Stomach (tissue), 8 donors: ENCODE measurements at regions not wholly inside any gene's neighbourhood (a gene's known extent, or its start where the extent isn't known, plus 50 kb on each side); places are given as distances from the start of the nearest gene placed in this dataset.
A peak's percentile ranks its signal among the peaks of the same experiment; 100 is the strongest.

Experiments
- DNase-seq, 2 donors: peaks; one replicate each; pipeline versions ENCODE4 v3.0.0 to v3.0.0-alpha.2; 2013 to 2019
- H3K27ac ChIP-seq, 5 donors: fragments of 200-600 bp in 4 of 5; sonication (generic) in 4 of 5; one replicate each; pipeline ENCODE4 v1.5.1; 2013 to 2019; ENCODE audit warnings: mild to moderate bottlenecking in 1 of 5, moderate library complexity in 1 of 5
- H3K27me3 ChIP-seq, 3 donors: fragments of 200-600 bp; sonication (generic); one replicate each; pipeline ENCODE4 v1.5.1; 2017 to 2019; ENCODE audit warnings: mixed run types in 1 of 3
- H3K36me3 ChIP-seq, 4 donors: fragments of 200-600 bp; sonication (generic); 1 replicate in 3 of 4; 2 replicates in 1 of 4; pipeline ENCODE4 v1.5.1; 2016 to 2019
- H3K4me1 ChIP-seq, 4 donors: fragments of 200-600 bp; sonication (generic); one replicate each; pipeline ENCODE4 v1.5.1; 2016 to 2019
- H3K4me3 ChIP-seq, 4 donors: fragments of 200-600 bp; sonication (generic) in 3 of 4; one replicate each; pipeline ENCODE4 v1.5.1; 2016 to 2019; ENCODE audit warnings: mild to moderate bottlenecking in 1 of 4
- H3K9me3 ChIP-seq, 4 donors: fragments of 200-600 bp; sonication (generic); one replicate each; pipeline ENCODE4 v1.5.1; 2016 to 2019
- EP300 ChIP-seq: sonication (generic); formaldehyde crosslinking; IDR thresholded peaks from one replicate; pipeline ENCODE4 v1.6.1; 2017; ENCODE audit warnings: antibody characterized with exemption
- POLR2A ChIP-seq, 4 donors: fragments of 450-650 bp; IDR thresholded peaks; one replicate each; pipeline ENCODE4 v1.6.1; 2016; ENCODE audit warnings: antibody characterized with exemption in 4 of 4, control low read depth in 2 of 4, mild to moderate bottlenecking in 1 of 4, moderate library complexity in 1 of 4
- POLR2AphosphoS5 ChIP-seq, 3 donors: sonication (generic); formaldehyde crosslinking; IDR thresholded peaks; one replicate each; pipeline ENCODE4 v1.6.1; 2016; ENCODE audit warnings: antibody characterized with exemption in 3 of 3
- WGBS, 5 donors: extraction: QIAGEN DNeasy Blood & Tissue Kit in 3 of 5; methylation state at CpG; one replicate each; pipeline versions ENCODE4 v1.1.5 to v1.1.7; 2013 to 2018; 5-methylcytosine and 5-hydroxymethylcytosine counted together
- intact Hi-C: fragments of 100-400 bp; cut with DNase I; formaldehyde crosslinking; loops from one replicate; pipeline ENCODE4 v1.15.1; 2023; ENCODE audit warnings: low total_unique reads
- TF ChIP-seq, protein P1 (sequence below), 7 experiments: fragments of 450-650 bp in 4 of 7; fragments of 200-600 bp in 3 of 7; sonication (generic) in 3 of 7; IDR thresholded peaks; one replicate each; pipeline ENCODE4 v1.5.1; 2016 to 2019; ENCODE audit warnings: antibody characterized with exemption in 7 of 7, control low read depth in 2 of 7, mild to moderate bottlenecking in 1 of 7
- donor health status: healthy with polysubstance abuse.
- donor health status: Bipolar disorder and iron deficiency.
- donor health status: healthy.

- H3K4me3 ChIP-seq, result no peak overlapping the region
- peaks cover 10 to 35% (median 20%) of the 10 kb centered on the region in 4 donors for H3K4me1 ChIP-seq
- DNase-seq, result no peak
- H3K27ac ChIP-seq, result no peak overlapping the region
- no peaks in the 10 kb centered on the region for H3K9me3 ChIP-seq
- intact Hi-C loops, result loop anchor here (5.0 kb wide), 1 partner anchor 255 kb away; no protein-coding TSS in a partner anchor
- 65 to 79% (median 68%) methylated on average over 4 of the region's 4 CpGs for WGBS, 5 donors
- no peaks in the 10 kb centered on the region for H3K36me3 ChIP-seq
- no peaks in the 10 kb centered on the region for H3K27me3 ChIP-seq
- no peak for TF ChIP-seq EP300
- TF ChIP-seq POLR2A (IDR thresholded peaks at IDR 0.05), result no peak
- TF ChIP-seq POLR2AphosphoS5 (IDR thresholded peaks at IDR 0.05), result no peak
- TF ChIP-seq, protein P1, sequence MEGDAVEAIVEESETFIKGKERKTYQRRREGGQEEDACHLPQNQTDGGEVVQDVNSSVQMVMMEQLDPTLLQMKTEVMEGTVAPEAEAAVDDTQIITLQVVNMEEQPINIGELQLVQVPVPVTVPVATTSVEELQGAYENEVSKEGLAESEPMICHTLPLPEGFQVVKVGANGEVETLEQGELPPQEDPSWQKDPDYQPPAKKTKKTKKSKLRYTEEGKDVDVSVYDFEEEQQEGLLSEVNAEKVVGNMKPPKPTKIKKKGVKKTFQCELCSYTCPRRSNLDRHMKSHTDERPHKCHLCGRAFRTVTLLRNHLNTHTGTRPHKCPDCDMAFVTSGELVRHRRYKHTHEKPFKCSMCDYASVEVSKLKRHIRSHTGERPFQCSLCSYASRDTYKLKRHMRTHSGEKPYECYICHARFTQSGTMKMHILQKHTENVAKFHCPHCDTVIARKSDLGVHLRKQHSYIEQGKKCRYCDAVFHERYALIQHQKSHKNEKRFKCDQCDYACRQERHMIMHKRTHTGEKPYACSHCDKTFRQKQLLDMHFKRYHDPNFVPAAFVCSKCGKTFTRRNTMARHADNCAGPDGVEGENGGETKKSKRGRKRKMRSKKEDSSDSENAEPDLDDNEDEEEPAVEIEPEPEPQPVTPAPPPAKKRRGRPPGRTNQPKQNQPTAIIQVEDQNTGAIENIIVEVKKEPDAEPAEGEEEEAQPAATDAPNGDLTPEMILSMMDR (IDR thresholded peaks at IDR 0.05), result no peak
Measured at GRCh38 chr6:3991941-3992340, 87.0 kb downstream of the FAM217A start.

GRCh38 chr6:3996349-3996748 lies 82.6 kb downstream of the FAM217A start:
- Histone ChIP-seq H3K36me3 (no peaks in the 10 kb centered on the region), H3K27me3 (no peaks in the 10 kb centered on the region), H3K9me3 (no peaks in the 10 kb centered on the region), H3K4me3 (no peak overlapping the region), H3K4me1 (peaks cover 0 to 25% (median 8%) of the 10 kb centered on the region in 4 donors), H3K27ac (no peak overlapping the region)
- no peak for DNase-seq
- no peak for TF ChIP-seq POLR2AphosphoS5 (IDR thresholded peaks at IDR 0.05)
- TF ChIP-seq POLR2A (IDR thresholded peaks at IDR 0.05), result no peak
- TF ChIP-seq, protein P1 (IDR thresholded peaks at IDR 0.05), result no peak
- no peak for TF ChIP-seq EP300
- intact Hi-C loops, result no loop called here
- 91 to 97% (median 95%) methylated on average over 4 of the region's 4 CpGs for WGBS, 5 donors

DNA sequence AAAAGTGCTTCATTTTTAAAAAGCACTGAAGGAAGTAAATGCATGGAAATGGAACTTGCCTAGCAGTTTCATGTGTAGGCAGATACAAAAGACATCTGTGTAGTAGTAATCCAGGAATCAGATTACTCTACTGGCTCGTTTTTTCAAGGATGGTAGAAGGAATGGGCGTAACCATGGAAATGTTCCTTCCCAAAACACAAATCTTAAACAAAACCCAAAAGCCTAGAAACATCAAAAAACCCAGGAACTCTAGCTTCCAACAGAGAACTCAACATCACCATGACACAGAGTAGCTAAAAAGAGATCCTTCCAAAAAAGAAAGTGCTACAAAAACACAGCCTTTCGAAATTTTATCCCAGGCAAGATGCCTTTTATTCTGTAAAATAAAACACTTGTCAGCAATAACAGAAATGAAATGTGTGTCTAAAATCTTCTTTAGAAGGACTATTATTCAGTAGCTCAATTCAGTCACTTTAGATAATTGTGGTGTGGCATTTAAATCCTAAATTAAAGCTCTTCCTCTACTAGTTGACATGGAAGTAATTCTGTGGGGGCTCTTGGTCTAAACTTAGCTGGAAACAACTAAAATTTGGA lies 81.7 kb downstream of the FAM217A start:
- peak in 1 of 2 donors; percentile 66 for DNase-seq
- Histone ChIP-seq H3K27me3 (no peaks in the 10 kb centered on the region), H3K27ac (peak overlapping the region in 1 of 5 donors; percentile 25), H3K9me3 (no peaks in the 10 kb centered on the region), H3K4me3 (no peak overlapping the region), H3K4me1 (peaks cover 0 to 18% (median 2%) of the 10 kb centered on the region in 4 donors), H3K36me3 (no peaks in the 10 kb centered on the region)
- TF ChIP-seq EP300, result no peak
- intact Hi-C loops, result no loop called here
- WGBS, 5 donors, result 52 to 66% (median 62%) methylated on average over 3 of the region's 3 CpGs

- peaks cover 0 to 4% (median 0%) of the 10 kb centered on the region in 4 donors for H3K36me3 ChIP-seq
- intact Hi-C loops, result no loop called here
- H3K4me3 ChIP-seq, result no peak overlapping the region
- no peaks in the 10 kb centered on the region for H3K27me3 ChIP-seq
- no peak for DNase-seq
- H3K9me3 ChIP-seq, result no peaks in the 10 kb centered on the region
- no peak overlapping the region for H3K27ac ChIP-seq
- no peak for TF ChIP-seq POLR2A (IDR thresholded peaks at IDR 0.05)
- TF ChIP-seq, protein P1 (IDR thresholded peaks at IDR 0.05), result no peak
- TF ChIP-seq EP300, result no peak
- TF ChIP-seq POLR2AphosphoS5 (IDR thresholded peaks at IDR 0.05), result no peak
- 85 to 92% (median 90%) methylated on average over 4 of the region's 4 CpGs for WGBS, 5 donors
- peaks cover 0 to 18% (median 4%) of the 10 kb centered on the region in 4 donors for H3K4me1 ChIP-seq
Measured at GRCh38 chr6:3999800-4000661, 78.9 kb downstream of the FAM217A start.
